Upper lobe of right lung (tissue), 1 donor: ENCODE measurements at regions not wholly inside any gene's neighbourhood (a gene's known extent, or its start where the extent isn't known, plus 50 kb on each side); places are given as distances from the start of the nearest gene placed in this dataset.

Source experiments
- ATAC-seq: fragments of 200-7000 bp; cut with Tn5 transposase; one replicate; pipeline ENCODE4 v1.9.1; 2020; ENCODE audit warnings: mild to moderate bottlenecking, moderate library complexity
- DNase-seq: peaks from one replicate; pipeline ENCODE4 v3.0.0-alpha.2; 2020
- H3K27ac ChIP-seq: fragments of 200-600 bp; one replicate; pipeline ENCODE4 v1.8.0; 2022
- H3K27me3 ChIP-seq: fragments of 200-600 bp; one replicate; pipeline ENCODE4 v1.8.0; 2022; ENCODE audit warnings: mild to moderate bottlenecking
- H3K36me3 ChIP-seq: fragments of 200-600 bp; one replicate; pipeline ENCODE4 v1.8.0; 2022
- H3K4me1 ChIP-seq: fragments of 200-600 bp; one replicate; pipeline ENCODE4 v1.8.0; 2022
- H3K4me3 ChIP-seq: fragments of 200-600 bp; one replicate; pipeline ENCODE4 v1.8.0; 2022; ENCODE audit warnings: mild to moderate bottlenecking
- H3K9me3 ChIP-seq: fragments of 200-600 bp; one replicate; pipeline ENCODE4 v1.8.0; 2022
- intact Hi-C: fragments of 100-400 bp; cut with DNase I; formaldehyde crosslinking; loops from one replicate; pipeline ENCODE4 v1.11.0; 2022
- TF ChIP-seq, protein P1 (sequence below): fragments of 200-600 bp; IDR thresholded peaks from one replicate; pipeline ENCODE4 v1.8.0; 2022; ENCODE audit warnings: antibody characterized with exemption
- donor health status: DM: no; HTN: yes; CAD: no; lungs with severe emphysema.

DNA sequence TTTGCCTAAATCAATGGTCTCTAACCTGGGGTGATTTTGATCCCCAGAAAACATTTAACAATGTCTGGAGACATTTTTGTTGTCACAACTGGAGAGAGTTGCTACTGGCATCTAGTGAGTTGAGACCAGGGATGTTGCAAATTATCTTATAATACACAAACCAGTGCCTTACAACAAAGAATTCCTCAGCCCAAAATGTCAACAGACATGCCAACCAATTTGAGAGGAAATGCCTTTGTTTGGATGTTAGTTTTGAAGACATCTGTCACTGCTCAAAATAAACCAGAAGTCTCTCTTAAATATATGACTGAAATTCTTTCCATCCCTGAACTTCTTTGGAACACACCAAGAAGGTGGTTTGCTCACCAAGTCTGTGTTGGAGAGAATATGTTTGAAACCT, 336.9 kb upstream of the ATP2B1 start:
- Histone ChIP-seq H3K4me1 (no peaks in the 10 kb centered on the region), H3K36me3 (no peaks in the 10 kb centered on the region), H3K4me3 (no peak overlapping the region), H3K27me3 (no peaks in the 10 kb centered on the region), H3K27ac (no peak overlapping the region), H3K9me3 (no peaks in the 10 kb centered on the region)
- TF ChIP-seq, protein P1, sequence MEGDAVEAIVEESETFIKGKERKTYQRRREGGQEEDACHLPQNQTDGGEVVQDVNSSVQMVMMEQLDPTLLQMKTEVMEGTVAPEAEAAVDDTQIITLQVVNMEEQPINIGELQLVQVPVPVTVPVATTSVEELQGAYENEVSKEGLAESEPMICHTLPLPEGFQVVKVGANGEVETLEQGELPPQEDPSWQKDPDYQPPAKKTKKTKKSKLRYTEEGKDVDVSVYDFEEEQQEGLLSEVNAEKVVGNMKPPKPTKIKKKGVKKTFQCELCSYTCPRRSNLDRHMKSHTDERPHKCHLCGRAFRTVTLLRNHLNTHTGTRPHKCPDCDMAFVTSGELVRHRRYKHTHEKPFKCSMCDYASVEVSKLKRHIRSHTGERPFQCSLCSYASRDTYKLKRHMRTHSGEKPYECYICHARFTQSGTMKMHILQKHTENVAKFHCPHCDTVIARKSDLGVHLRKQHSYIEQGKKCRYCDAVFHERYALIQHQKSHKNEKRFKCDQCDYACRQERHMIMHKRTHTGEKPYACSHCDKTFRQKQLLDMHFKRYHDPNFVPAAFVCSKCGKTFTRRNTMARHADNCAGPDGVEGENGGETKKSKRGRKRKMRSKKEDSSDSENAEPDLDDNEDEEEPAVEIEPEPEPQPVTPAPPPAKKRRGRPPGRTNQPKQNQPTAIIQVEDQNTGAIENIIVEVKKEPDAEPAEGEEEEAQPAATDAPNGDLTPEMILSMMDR: no peak
- ATAC-seq: no peak
- DNase-seq: no peak
- intact Hi-C loops: no loop called here

DNA sequence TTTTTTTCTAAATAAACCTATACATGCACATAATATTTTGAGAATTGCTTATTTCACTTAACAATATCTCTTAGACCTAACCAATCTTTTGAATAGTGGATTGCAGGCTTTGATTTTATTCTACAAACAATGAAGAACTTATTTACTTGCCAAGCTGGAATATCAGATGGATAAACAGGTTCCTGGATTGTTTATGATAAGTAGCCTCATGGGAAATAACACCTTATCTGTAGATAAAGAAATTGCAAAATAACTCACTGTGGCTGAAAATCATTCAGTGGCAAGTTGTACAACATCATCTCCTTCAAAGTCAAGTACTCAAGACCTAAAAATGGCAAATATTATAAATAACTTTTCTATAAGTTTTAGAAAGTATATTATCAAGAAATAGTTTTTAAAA, 335.4 kb upstream of the ATP2B1 start:
- DNase-seq: no peak
- H3K4me3 ChIP-seq: no peak overlapping the region
- TF ChIP-seq, protein P1: no peak
- intact Hi-C loops: no loop called here
- H3K27ac ChIP-seq: no peak overlapping the region
- no peak for ATAC-seq
- H3K36me3 ChIP-seq: no peaks in the 10 kb centered on the region
- no peaks in the 10 kb centered on the region for H3K27me3 ChIP-seq
- no peaks in the 10 kb centered on the region for H3K4me1 ChIP-seq
- no peaks in the 10 kb centered on the region for H3K9me3 ChIP-seq

DNA sequence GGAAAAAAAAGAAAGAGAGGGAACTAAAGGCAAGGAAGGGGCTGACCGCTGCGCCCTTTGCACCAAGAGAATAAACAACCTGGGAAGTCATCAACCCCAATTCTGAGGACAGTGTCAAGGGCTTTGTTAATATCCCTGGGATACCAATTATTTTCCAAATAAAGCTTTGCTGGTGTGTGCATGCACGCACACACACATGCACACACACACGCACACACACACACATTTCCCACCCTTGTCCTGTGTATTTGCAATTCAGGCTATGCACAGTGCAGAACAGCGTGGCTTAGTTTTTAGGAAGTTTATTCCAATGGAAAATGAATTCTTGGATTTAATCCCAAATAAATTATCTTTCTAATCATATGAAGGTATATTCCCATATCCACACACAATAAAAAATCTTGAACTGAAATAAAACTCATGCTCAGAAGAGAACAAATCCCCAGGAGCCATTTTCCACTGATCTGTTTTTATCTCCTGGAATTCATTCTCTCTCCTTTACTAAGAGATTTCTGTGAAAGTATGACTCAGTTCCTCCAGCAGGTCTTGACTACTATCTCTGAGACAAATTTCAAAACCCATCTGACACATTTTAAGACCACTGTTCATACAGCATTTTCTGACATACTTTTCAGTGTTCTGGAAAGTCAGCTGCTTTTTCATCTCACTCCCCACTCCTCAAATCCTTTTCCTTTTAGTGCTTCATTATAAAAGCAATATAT, 334.4 kb upstream of the ATP2B1 start:
- TF ChIP-seq, protein P1: no peak
- H3K27ac ChIP-seq: no peak overlapping the region
- intact Hi-C loops: no loop called here
- H3K36me3 ChIP-seq: no peaks in the 10 kb centered on the region
- H3K9me3 ChIP-seq: no peaks in the 10 kb centered on the region
- no peak for DNase-seq
- no peak for ATAC-seq
- H3K4me3 ChIP-seq: no peak overlapping the region
- H3K27me3 ChIP-seq: no peaks in the 10 kb centered on the region
- H3K4me1 ChIP-seq: no peaks in the 10 kb centered on the region

DNA sequence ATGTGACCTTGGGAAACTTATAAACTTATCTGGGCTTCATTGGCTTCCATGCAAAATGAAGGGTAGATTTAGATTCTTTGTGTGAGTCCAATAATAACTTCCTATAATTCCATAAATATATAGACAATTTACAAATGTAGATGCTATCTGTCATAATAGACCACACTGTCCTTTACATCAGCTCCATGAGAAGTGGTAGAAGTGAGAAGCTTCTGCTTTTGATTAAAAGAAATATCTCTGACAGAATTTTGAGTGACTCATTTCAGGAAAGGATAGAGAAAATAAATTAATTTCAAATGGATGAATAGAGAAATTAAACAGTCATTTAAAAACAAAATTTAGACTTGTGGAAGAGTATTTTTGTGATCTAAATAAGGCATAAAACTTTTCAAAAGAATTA, 329.7 kb upstream of the ATP2B1 start:
- ATAC-seq (no peak), DNase-seq (no peak)
- no peaks in the 10 kb centered on the region for H3K4me1 ChIP-seq
- no peak overlapping the region for H3K4me3 ChIP-seq
- H3K9me3 ChIP-seq: no peaks in the 10 kb centered on the region
- H3K27me3 ChIP-seq: no peaks in the 10 kb centered on the region
- intact Hi-C loops: no loop called here
- no peak overlapping the region for H3K27ac ChIP-seq
- TF ChIP-seq, protein P1: no peak
- H3K36me3 ChIP-seq: no peaks in the 10 kb centered on the region

DNA sequence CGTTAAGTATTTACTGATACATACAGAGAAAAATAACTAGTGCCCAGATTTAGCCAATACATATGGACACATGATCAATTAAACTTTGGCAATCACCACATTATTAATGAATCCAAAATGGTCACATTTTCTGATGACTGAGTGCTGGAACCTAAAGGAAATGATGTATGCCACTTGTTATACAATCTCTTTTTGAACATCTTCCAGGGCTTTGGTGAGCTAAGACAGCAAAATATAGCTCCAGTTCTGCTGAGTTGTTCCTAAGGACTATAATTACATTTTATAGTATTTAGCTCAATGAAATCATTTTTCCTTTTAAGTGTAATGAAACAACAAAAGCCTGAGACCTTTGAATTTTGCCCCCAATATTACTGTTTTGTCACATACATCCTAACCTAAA, 329.1 kb upstream of the ATP2B1 start:
- H3K36me3 ChIP-seq: no peaks in the 10 kb centered on the region
- no peak overlapping the region for H3K27ac ChIP-seq
- intact Hi-C loops: no loop called here
- H3K4me3 ChIP-seq: no peak overlapping the region
- no peaks in the 10 kb centered on the region for H3K4me1 ChIP-seq
- no peaks in the 10 kb centered on the region for H3K9me3 ChIP-seq
- no peak for DNase-seq
- TF ChIP-seq, protein P1: no peak
- no peaks in the 10 kb centered on the region for H3K27me3 ChIP-seq
- ATAC-seq: no peak

DNA sequence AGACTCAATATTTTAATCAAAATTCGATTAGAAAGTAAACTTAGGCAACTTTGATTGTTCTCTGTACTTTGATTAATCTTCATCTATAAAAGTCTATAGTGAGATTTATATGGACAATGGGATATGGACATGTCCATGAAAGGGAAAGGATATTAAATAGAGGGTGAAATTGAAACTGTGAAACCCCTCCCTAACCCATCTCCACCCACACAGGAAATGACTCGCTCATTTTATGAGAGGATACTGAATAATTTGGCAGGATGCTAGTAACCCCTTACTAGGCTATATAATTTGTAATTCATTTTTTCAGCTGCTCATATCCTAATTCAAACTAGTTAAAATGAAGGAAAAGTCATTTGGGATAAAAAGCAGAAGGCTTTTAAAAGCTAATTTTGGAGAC, 328.0 kb upstream of the ATP2B1 start:
- Histone ChIP-seq H3K4me1 (no peaks in the 10 kb centered on the region), H3K27ac (no peak overlapping the region), H3K36me3 (no peaks in the 10 kb centered on the region), H3K4me3 (no peak overlapping the region), H3K9me3 (no peaks in the 10 kb centered on the region), H3K27me3 (no peaks in the 10 kb centered on the region)
- ATAC-seq (no peak), DNase-seq (no peak)
- TF ChIP-seq, protein P1: no peak
- intact Hi-C loops: no loop called here
